ENCODE measurements at regions not wholly inside any gene's neighbourhood (a gene's known extent, or its start where the extent isn't known, plus 50 kb on each side); places are given as distances from the start of the nearest gene placed in this dataset.
"Not testable (repeated sequence)": the region's sequence is repeated elsewhere in the genome, so short reads cannot be mapped to it uniquely, and the experiment has no call there.

GRCh38 chr10:81426722-81427121, 448.3 kb upstream of the NRG3 start:
- DNase-seq (ENCODE audit: low spot score) = no peak
- in situ Hi-C loops (cut with MboI; ENCODE audit: low sequenced_read_pairs, unreplicated experiment) = no loop called here
- TF ChIP-seq CTCF (IDR thresholded peaks at IDR 0.05; ENCODE audit: borderline replicate concordance, control extremely low read depth, extremely low read depth, insufficient read depth, missing control alignments) = no peak

DNA sequence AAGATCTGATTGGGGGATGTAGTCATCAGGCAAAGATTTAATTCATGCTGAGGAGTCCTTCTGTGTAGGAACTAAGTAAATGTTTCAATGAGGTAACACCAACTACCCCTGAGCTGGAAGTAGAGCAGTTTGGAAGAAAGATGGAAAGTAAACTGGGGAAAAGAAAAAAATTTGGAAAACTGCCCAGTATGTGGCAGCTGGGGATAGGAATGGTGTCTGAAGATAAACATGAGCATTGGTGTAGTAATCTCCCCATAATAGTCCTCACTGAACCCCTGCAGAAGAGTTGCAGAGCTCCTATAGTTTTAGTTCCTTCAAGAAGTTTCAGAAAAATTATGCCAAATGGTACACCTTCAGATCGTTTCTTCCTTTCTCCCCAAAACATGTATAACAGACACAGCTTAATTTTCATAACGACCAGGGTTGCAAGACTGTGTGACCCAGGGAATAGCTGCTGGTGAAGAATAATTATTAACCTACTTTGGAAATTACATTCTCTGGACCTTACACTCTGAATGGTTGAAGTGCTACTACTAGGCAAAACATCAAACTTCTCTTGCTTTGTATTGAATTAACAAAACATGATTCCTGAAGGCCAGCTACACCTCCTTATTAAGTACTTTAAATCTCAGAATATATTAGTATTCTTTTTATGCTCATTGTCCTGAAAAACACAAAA, 446.4 kb upstream of the NRG3 start:
- TF ChIP-seq CTCF (IDR thresholded peaks at IDR 0.05; ENCODE audit: borderline replicate concordance, control extremely low read depth, extremely low read depth, insufficient read depth, missing control alignments) = no peak
- no peak for DNase-seq (ENCODE audit: low spot score)
- in situ Hi-C loops (cut with MboI; ENCODE audit: low sequenced_read_pairs, unreplicated experiment) = no loop called here

- TF ChIP-seq CTCF (IDR thresholded peaks at IDR 0.05; ENCODE audit: borderline replicate concordance, control extremely low read depth, extremely low read depth, insufficient read depth, missing control alignments) = no peak
- no peak for DNase-seq (ENCODE audit: low spot score)
- in situ Hi-C loops (cut with MboI; ENCODE audit: low sequenced_read_pairs, unreplicated experiment) = no loop called here
Measured at GRCh38 chr10:81439445-81439844, 435.5 kb upstream of the NRG3 start.

DNA sequence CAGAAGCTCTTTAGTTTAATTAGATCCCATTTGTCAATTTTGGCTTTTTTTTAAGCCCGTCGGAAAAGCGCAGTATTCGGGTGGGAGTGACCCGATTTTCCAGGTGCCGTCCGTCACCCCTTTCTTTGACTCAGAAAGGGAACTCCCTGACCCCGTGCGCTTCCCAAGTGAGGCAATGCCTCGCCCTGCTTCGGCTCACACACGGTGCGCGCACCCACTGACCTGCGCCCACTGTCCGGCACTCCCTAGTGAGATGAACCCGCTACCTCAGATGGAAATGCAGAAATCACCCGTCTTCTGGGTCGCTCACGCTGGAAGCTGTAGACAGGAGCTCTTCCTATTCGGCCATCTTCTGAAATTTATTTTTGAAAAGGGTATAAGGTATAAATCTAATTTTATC, 433.4 kb upstream of the NRG3 start:
- in situ Hi-C loops (cut with MboI; ENCODE audit: low sequenced_read_pairs, unreplicated experiment); DNase-seq (ENCODE audit: low spot score): not testable (repeated sequence)

- in situ Hi-C loops (cut with MboI; ENCODE audit: low sequenced_read_pairs, unreplicated experiment) = no loop called here
Measured at GRCh38 chr10:81444242-81444929, 430.6 kb upstream of the NRG3 start.

GRCh38 chr10:81450651-81451050, 424.3 kb upstream of the NRG3 start:
- no peak for DNase-seq (ENCODE audit: low spot score)
- no peak for TF ChIP-seq CTCF (IDR thresholded peaks at IDR 0.05; ENCODE audit: borderline replicate concordance, control extremely low read depth, extremely low read depth, insufficient read depth, missing control alignments)
- in situ Hi-C loops (cut with MboI; ENCODE audit: low sequenced_read_pairs, unreplicated experiment) = no loop called here

More at GRCh38 chr10:81444242-81444929, 430.6 kb upstream of the NRG3 start:
- no peak for DNase-seq (ENCODE audit: low spot score)
- TF ChIP-seq CTCF (IDR thresholded peaks at IDR 0.05; ENCODE audit: borderline replicate concordance, control extremely low read depth, extremely low read depth, insufficient read depth, missing control alignments) = no peak

- in situ Hi-C loops (cut with MboI; ENCODE audit: low sequenced_read_pairs, unreplicated experiment) = no loop called here
- TF ChIP-seq CTCF (IDR thresholded peaks at IDR 0.05; ENCODE audit: borderline replicate concordance, control extremely low read depth, extremely low read depth, insufficient read depth, missing control alignments) = no peak
- no peak for DNase-seq (ENCODE audit: low spot score)
Measured at GRCh38 chr10:81472927-81473470, 402.0 kb upstream of the NRG3 start.

Data from GM13976 (cell line).